LNCaP clone FGC (cell line): ENCODE measurements at regions not wholly inside any gene's neighbourhood (a gene's known extent, or its start where the extent isn't known, plus 50 kb on each side); places are given as distances from the start of the nearest gene placed in this dataset.
"Not testable (repeated sequence)": the region's sequence is repeated elsewhere in the genome, so short reads cannot be mapped to it uniquely, and the experiment has no call there.

Experiments used
- DNase-seq: peaks from one replicate; pipeline ENCODE4 v3.0.0-alpha.2; 2011; ENCODE audit warnings: low read depth
- H3K4me3 ChIP-seq: 2 replicates; pipeline ENCODE4 v1.5.1; 2011; ENCODE audit warnings: mild to moderate bottlenecking, low read depth, low read length, control low read depth
- CTCF ChIP-seq: IDR thresholded peaks from 2 replicates; pipeline ENCODE4 v1.5.1; 2012; ENCODE audit warnings: mild to moderate bottlenecking; ENCODE audit not compliant: control insufficient read depth, insufficient read depth; ENCODE audit errors: extremely low read depth

- no peak for DNase-seq
- no peak overlapping the region for H3K4me3 ChIP-seq
- TF ChIP-seq CTCF: no peak
Measured at GRCh38 chr1:87404296-87404695, 75.6 kb downstream of the LMO4 start.

GRCh38 chr1:87408665-87409248, 80.1 kb downstream of the LMO4 start:
- TF ChIP-seq CTCF: no peak
- H3K4me3 ChIP-seq: no peak overlapping the region

GRCh38 chr1:87410776-87411480, 82.2 kb downstream of the LMO4 start:
- TF ChIP-seq CTCF: no peak
- no peak for DNase-seq
- H3K4me3 ChIP-seq: no peak overlapping the region

More at GRCh38 chr1:87408665-87409248, 80.1 kb downstream of the LMO4 start:
- no peak for DNase-seq

GRCh38 chr1:87413846-87414245, 85.2 kb downstream of the LMO4 start:
- not testable (repeated sequence) for H3K4me3 ChIP-seq, DNase-seq

GRCh38 chr1:87418048-87418447, 89.4 kb downstream of the LMO4 start:
- H3K4me3 ChIP-seq: no peak overlapping the region
- no peak for TF ChIP-seq CTCF
- DNase-seq: no peak

GRCh38 chr1:87421809-87422208, 93.1 kb downstream of the LMO4 start:
- TF ChIP-seq CTCF: no peak
- no peak for DNase-seq
- H3K4me3 ChIP-seq: no peak overlapping the region

GRCh38 chr1:87424541-87424940, 95.9 kb downstream of the LMO4 start:
- H3K4me3 ChIP-seq: no peak overlapping the region
- no peak for DNase-seq
- TF ChIP-seq CTCF: no peak
